ENCODE measurements at regions not wholly inside any gene's neighbourhood (a gene's known extent, or its start where the extent isn't known, plus 50 kb on each side); places are given as distances from the start of the nearest gene placed in this dataset.

GRCh38 chr2:146992057-146992456 is 852.8 kb upstream of the ACVR2A start:
- TF ChIP-seq POLR2A (IDR thresholded peaks at IDR 0.05), result no peak
- TF ChIP-seq, protein P1, sequence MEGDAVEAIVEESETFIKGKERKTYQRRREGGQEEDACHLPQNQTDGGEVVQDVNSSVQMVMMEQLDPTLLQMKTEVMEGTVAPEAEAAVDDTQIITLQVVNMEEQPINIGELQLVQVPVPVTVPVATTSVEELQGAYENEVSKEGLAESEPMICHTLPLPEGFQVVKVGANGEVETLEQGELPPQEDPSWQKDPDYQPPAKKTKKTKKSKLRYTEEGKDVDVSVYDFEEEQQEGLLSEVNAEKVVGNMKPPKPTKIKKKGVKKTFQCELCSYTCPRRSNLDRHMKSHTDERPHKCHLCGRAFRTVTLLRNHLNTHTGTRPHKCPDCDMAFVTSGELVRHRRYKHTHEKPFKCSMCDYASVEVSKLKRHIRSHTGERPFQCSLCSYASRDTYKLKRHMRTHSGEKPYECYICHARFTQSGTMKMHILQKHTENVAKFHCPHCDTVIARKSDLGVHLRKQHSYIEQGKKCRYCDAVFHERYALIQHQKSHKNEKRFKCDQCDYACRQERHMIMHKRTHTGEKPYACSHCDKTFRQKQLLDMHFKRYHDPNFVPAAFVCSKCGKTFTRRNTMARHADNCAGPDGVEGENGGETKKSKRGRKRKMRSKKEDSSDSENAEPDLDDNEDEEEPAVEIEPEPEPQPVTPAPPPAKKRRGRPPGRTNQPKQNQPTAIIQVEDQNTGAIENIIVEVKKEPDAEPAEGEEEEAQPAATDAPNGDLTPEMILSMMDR (IDR thresholded peaks at IDR 0.05), result no peak
